ENCODE measurements at regions not wholly inside any gene's neighbourhood (a gene's known extent, or its start where the extent isn't known, plus 50 kb on each side); places are given as distances from the start of the nearest gene placed in this dataset.
"Not testable (repeated sequence)": the region's sequence is repeated elsewhere in the genome, so short reads cannot be mapped to it uniquely, and the experiment has no call there.

DNA sequence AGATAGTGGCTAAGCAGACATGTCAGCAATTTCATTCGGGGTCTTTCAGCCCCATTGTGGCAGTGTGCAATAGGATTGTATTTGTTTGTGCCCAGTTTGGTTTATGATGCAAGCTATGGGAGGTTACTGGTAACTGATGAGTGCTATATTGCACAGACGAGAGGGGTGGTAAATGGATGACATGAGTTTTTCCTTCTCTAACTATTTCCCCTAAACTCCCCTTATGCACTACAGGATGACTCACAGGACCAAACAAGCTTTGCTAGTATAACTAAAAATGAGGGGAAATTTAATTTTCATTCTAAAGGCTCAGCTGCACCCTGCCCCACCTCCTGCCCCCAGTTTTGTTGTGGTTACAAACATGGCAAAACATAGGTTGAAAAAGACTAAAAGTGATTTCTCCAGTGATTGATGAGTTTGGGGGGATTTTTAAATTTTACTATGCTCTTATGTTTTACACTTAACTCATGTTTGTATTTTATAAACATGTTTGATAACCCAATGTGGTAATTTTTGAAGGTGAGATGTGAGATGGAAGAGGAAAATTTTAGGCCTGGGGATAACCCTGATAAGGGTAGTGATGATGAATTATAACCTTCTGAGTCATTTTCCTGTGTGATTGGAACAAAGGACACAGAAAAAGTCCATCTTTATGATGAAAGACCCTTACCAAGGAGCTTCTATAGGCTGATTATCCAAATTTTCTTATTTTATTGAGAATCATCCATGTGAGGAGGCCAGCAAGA lies 60.8 kb upstream of the NAMPT start:
- no peak for DNase-seq (ENCODE audit: low read depth, low spot score)

DNA sequence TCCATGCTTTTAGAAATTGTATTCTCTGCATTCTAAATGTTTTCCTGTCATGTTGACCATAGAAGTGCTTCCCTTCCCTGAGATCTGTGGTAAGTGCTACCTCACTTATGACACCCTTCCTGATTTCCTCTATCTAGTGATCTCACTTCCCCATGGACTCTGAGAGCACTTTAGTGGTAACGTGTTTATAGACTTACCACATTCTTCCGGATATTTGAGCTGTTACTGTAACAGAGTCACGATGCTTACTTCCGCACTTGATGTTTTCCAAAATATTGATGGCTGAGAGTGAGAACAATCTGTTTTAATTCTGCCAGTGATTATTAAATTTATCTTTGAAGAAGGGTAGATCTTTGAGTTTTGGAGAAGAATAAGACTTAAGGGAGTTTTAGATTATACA lies 60.1 kb upstream of the NAMPT start:
- DNase-seq (ENCODE audit: low read depth, low spot score), result no peak

DNA sequence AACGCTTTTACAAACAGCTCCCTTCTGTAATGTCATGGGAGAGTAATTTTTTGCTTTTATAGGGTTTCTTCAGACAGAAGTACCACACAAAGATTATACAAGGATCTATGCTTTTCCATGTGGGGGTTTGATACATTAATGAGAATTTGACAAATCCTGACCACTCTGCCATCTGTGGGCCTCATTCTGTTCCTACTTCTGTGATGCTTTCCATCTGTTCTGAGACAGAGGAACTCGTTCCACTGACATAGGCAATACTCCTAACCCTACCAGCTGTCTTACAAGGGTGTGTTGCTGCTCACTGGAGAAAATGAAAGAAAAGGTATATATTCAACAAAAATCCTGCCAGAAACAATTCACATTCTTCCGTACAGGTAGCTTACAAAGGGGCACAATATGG lies 59.4 kb upstream of the NAMPT start:
- DNase-seq (ENCODE audit: low read depth, low spot score), result no peak

DNA sequence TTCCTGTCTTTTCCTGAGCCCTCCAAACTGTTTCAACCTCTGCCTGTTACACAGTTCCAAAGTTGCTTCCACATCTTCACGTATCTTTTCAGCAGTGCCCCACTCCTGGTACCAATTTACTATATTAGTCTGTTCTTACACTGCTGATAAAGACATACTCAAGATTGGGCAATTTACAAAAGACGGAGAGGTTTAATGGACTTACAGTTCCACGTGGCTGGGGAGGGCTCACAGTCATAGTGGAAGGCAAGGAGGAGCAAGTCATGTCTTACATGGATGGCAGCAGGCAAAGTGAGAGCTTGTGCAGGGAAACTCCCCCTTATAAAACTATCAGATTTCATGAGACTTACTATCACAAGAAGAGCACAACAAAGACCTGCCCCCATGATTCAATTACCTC lies 57.3 kb upstream of the NAMPT start:
- not testable (repeated sequence) for DNase-seq (ENCODE audit: low read depth, low spot score)

DNA sequence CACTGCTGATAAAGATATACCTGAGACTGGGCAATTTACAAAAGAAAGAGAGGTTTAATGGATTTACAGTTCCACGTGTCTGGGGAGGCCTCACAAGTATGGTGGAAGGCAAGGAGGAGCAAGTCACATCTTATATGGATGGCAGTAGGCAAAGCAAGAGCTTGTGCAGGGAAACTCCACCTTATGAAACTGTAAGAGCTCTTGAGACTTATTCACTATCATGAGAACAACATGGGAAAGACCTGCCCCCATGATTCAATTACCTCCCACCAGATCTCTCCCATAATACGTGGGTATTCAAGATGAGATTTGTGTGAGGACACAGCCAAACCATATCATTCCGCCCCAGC lies 55.4 kb upstream of the NAMPT start:
- not testable (repeated sequence) for DNase-seq (ENCODE audit: low read depth, low spot score)

DNA sequence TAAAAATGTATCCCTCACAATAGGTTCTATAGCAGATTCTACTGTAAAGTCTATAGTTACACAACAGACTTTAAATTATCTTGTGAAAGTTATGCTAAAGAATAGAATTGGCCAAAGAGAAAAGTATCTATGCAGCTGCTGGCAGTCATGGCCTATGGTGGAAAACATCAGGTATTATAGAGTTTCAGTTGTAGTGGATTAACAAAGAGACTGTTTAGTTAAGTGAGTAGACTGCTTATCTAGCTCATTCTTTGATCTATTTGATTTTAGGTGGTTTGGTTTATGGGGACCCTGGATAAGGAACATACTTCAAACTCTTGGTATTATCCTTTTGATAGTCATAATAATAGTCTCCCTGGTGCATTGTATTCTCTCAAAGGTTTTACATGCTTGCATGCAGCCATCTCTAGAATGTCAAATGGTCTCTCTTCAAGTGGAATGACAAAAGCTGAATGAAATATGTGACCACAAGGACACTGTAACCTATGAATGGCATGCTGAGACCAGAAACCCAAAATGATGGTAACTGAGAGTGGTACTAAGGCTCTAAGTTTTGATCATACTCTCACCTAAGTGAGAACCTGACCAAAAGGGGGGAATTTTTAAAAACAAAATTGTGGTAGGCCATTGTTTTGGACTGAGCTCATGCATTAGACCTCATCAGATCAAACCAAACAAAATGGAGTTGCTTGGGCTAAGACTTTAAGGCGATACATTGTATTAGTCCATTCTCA lies 54.9 kb upstream of the NAMPT start:
- DNase-seq (ENCODE audit: low read depth, low spot score), result no peak

DNA sequence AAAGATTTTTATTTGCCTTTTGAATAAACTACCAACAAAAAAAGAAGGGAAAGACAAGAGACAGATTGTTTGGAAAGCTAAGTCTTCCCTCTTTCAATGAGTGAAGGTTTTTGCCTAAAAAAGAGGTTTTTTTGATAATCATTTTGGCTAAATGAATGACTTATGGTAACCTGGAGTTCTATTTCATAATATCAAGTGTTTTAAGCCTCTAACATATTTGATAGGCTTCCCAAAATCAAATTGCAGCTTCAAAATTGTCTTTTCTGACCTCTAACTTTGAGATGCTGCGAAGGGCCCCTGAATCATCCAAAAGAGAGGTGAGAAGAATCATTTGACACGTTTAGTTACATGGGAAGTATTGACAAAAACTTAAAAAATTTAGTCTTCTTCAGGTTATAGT lies 53.0 kb upstream of the NAMPT start:
- no peak for DNase-seq (ENCODE audit: low read depth, low spot score)

DNA sequence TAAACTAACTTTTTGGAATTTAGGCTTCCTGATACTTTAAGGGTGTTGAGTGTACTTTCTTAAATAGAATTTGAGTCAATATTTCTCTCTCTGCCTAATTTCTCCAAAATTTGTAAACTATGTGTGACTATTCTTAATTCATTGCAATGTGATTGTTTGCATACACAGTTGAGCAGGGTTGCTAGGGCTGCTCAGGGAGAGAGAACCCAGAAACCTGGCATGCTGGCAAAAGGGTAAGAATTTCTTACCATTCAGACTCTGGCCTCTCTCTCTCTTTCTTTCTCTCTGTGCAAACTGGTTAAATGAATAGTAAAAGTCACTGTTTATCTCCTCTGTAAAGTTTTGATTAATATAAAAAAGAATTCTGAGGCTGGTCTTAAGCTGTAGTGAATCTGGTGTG lies 51.0 kb upstream of the NAMPT start:
- no peak for DNase-seq (ENCODE audit: low read depth, low spot score)

All from smooth muscle cell of the brain vasculature (primary cell).